CD4-positive, alpha-beta T cell (primary cell): ENCODE measurements at regions not wholly inside any gene's neighbourhood (a gene's known extent, or its start where the extent isn't known, plus 50 kb on each side); places are given as distances from the start of the nearest gene placed in this dataset.

Source experiments
- ATAC-seq: fragments of 200-7000 bp; cut with Tn5 transposase; one replicate; pipeline ENCODE4 v1.10.0; 2022; ENCODE audit warnings: mild to moderate bottlenecking; ENCODE audit not compliant: poor library complexity
- CTCF ChIA-PET: fragments of 350-600 bp; sonication (Branson Sonifier 250); formaldehyde crosslinking; loops from one replicate; lab custom pipeline; 2021; ENCODE audit warnings: antibody characterized with exemption, inconsistent platforms; lab: Charles Lee
- POLR2A ChIA-PET: fragments of 350-600 bp; sonication (Branson Sonifier 250); formaldehyde crosslinking; loops from one replicate; lab custom pipeline; 2021; ENCODE audit warnings: antibody characterized with exemption, inconsistent platforms; lab: Charles Lee
- DNase-seq, 14 experiments: peaks; one replicate each; pipeline ENCODE4 v3.0.0-alpha.2; 2013 to 2020; ENCODE audit warnings: mixed read lengths in 2 of 14
- H3K27ac ChIP-seq, 2 donors: one replicate each; pipeline versions ENCODE4 v1.5.1 to v1.7.0; 2013; ENCODE audit warnings: low read length in 2 of 2, low read depth in 1 of 2, mild to moderate bottlenecking in 1 of 2
- H3K27me3 ChIP-seq, 2 experiments: 1 replicate in 1 of 2; 2 replicates in 1 of 2; pipeline versions ENCODE4 v1.6.1 to v1.7.0; 2013; ENCODE audit warnings: low read length in 2 of 2, control low read depth in 1 of 2, mild to moderate bottlenecking in 1 of 2, moderate library complexity in 1 of 2; ENCODE audit not compliant: insufficient read depth in 2 of 2, control insufficient read depth in 1 of 2
- H3K36me3 ChIP-seq: one replicate; pipeline ENCODE4 v1.6.1; 2013; ENCODE audit warnings: low read length, control low read depth; ENCODE audit not compliant: insufficient read depth
- H3K4me1 ChIP-seq: one replicate; pipeline ENCODE4 v1.6.1; 2013; ENCODE audit warnings: low read length, control low read depth; ENCODE audit not compliant: insufficient read depth
- H3K4me3 ChIP-seq: one replicate; pipeline ENCODE4 v1.5.1; 2013; ENCODE audit warnings: mild to moderate bottlenecking, low read length, moderate library complexity
- H3K9me3 ChIP-seq, 2 experiments: 1 replicate in 1 of 2; 2 replicates in 1 of 2; pipeline versions ENCODE4 v1.6.1 to v1.7.0; 2013; ENCODE audit warnings: low read length in 2 of 2, mild to moderate bottlenecking in 2 of 2, control low read depth in 1 of 2, moderate library complexity in 1 of 2; ENCODE audit not compliant: control insufficient read depth in 1 of 2, insufficient read depth in 1 of 2
- H3K27ac Mint-ChIP-seq: one replicate; pipeline ENCODE4 v1.8.0; 2020; ENCODE audit warnings: mixed read lengths
- H3K27me3 Mint-ChIP-seq: one replicate; pipeline ENCODE4 v1.8.0; 2021; ENCODE audit warnings: mixed read lengths
- H3K36me3 Mint-ChIP-seq: one replicate; pipeline ENCODE4 v1.8.0; 2021; ENCODE audit warnings: low read depth, mixed read lengths
- H3K4me1 Mint-ChIP-seq: one replicate; pipeline ENCODE4 v1.8.0; 2021; ENCODE audit warnings: low read depth, mixed read lengths
- H3K4me3 Mint-ChIP-seq: one replicate; pipeline ENCODE4 v1.8.0; 2020; ENCODE audit warnings: mild to moderate bottlenecking, mixed read lengths
- H3K9me3 Mint-ChIP-seq: one replicate; pipeline ENCODE4 v1.8.0; 2020; ENCODE audit warnings: mixed read lengths
- CTCF ChIP-seq: fragments of 200-600 bp; IDR thresholded peaks from one replicate; pipeline ENCODE4 v1.8.0; 2022; ENCODE audit warnings: antibody characterized with exemption, mild to moderate bottlenecking
- intact Hi-C, 2 experiments: fragments of 100-400 bp; cut with DNase I in 1 of 2; cut with micrococcal nuclease in 1 of 2; formaldehyde crosslinking; loops; one replicate each; pipeline versions ENCODE4 v1.15.1 to v1.9.0; 2023 to 2025; cut with DNase I, micrococcal nuclease

GRCh38 chr3:171986757-171987518 is 52.4 kb upstream of the FNDC3B start:
- intact Hi-C loops = no loop called here
- no peak for TF ChIP-seq CTCF
- H3K9me3 Mint-ChIP-seq = no peaks in the 10 kb centered on the region
- peaks cover 4% of the 10 kb centered on the region for H3K4me1 Mint-ChIP-seq
- ATAC-seq = no peak
- DNase-seq = no peak
- H3K9me3 ChIP-seq = no peaks in the 10 kb centered on the region
- no peaks in the 10 kb centered on the region for H3K27me3 ChIP-seq
- ChIA-PET POLR2A (no interaction called here), CTCF (no interaction called here)
- H3K4me3 ChIP-seq = no peak overlapping the region
- H3K27ac Mint-ChIP-seq = no peak overlapping the region
- H3K36me3 ChIP-seq = no peaks in the 10 kb centered on the region
- no peaks in the 10 kb centered on the region for H3K4me1 ChIP-seq
- no peaks in the 10 kb centered on the region for H3K36me3 Mint-ChIP-seq
- H3K27ac ChIP-seq = no peak overlapping the region
- peaks cover 12% of the 10 kb centered on the region for H3K27me3 Mint-ChIP-seq
- H3K4me3 Mint-ChIP-seq = no peak overlapping the region
